ENCODE measurements at regions not wholly inside any gene's neighbourhood (a gene's known extent, or its start where the extent isn't known, plus 50 kb on each side); places are given as distances from the start of the nearest gene placed in this dataset.
"Not testable (repeated sequence)": the region's sequence is repeated elsewhere in the genome, so short reads cannot be mapped to it uniquely, and the experiment has no call there.

DNA sequence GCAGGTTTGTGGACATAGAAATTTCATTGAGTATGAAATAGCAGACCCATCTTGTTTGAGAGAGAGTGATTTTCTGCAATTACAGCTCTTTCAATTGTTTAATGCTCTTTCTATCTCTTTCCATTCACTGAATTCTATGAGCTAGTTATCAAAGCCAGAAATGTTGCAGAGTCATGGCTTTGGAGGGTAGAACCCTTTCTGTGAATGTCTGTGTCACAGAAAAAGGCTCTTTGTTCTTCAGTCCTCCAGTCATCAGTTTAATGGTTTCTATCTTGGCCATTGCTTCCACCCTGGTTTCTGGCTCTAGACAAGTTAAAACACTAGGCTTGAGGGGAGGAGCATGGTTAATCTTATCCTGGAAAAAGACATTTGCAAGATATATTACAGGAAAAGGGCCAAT is 655.0 kb downstream of the STK39 start:
- DNase-seq (ENCODE audit: low spot score): no peak

DNA sequence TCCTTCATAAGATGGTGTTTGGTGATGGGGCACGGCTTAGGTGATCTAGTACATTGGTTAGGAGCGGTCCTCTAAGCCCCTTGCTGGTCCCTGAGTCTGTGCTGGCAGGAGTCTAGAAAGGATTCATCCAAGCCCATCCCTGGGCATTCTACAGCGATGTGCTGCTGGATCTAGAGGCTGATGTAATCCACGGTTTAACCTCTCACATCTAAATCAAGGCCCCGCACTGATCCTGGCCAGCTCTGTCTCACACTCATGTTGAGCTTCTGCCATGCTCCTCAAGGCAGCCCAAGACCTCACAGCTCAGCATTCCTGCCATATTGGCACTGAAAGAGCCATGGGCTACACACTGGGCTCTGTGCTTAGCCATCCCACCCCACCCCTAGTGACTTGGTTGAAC is 664.8 kb downstream of the STK39 start:
- DNase-seq (ENCODE audit: low spot score): no peak

DNA sequence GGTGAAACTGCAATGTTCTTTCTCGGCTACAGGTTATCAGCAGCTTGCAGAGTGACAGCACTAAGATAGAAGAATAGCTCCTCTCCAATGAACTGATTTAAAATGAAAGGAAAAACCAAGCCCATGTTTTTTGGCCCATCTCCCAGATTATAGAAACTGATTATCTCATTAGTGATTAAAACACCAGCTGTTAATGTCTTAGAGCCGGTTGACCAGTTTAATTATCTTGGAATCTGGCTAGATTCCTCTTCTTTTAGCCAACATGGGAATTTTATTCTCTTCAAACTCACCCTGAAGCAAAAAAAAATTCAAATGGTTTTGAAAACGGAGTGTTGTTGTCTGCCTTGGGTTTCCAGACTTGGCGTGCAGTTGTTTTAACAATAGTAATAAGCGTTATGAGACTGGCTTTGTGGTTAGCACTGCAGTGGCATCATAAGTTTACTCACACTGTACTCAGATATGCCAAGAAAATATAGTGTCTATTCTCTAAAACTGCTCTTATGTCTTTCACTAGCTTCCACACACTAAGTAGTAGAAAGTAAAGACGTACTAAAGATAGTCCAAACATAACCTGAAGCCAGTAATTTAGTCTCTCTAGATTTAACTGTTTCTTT is 665.3 kb downstream of the STK39 start:
- DNase-seq (ENCODE audit: low spot score): no peak

DNA sequence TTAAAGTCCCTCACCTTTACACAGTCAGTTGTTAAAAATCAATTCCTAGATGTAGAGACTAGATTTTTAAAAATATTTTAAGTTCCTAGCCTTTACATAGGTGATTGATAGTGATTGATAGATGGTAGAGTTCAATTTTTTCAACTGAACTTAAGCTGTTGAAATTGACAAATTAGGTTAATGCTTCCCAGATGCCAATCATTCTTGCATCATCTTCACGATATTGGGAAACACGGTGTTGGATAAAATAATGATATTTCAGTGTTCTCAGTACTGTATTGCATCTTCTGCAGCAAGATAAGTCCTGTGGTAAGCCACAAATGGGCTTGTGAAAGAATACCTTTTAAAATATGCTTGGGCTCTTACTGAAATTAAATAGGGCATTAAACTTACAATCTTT is 667.6 kb downstream of the STK39 start:
- DNase-seq (ENCODE audit: low spot score): no peak

DNA sequence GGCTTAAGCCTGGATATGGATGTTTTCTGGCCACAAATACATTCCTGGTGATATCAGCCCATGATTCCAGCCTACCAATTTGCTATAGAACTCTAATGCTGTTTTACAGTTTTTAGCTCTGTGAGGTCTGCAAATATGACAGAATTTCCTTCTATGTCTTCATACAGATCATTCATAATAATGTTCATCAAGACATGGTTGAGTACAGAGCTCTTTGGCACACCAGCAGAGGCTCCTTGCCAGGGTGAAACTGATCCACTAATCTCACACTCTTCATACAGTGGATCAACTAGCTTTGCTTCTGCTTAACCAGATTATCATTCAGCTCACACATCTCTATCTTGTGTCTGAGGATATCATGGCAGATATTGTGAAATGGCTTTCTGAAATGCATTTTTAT is 672.1 kb downstream of the STK39 start:
- DNase-seq (ENCODE audit: low spot score): no peak

DNA sequence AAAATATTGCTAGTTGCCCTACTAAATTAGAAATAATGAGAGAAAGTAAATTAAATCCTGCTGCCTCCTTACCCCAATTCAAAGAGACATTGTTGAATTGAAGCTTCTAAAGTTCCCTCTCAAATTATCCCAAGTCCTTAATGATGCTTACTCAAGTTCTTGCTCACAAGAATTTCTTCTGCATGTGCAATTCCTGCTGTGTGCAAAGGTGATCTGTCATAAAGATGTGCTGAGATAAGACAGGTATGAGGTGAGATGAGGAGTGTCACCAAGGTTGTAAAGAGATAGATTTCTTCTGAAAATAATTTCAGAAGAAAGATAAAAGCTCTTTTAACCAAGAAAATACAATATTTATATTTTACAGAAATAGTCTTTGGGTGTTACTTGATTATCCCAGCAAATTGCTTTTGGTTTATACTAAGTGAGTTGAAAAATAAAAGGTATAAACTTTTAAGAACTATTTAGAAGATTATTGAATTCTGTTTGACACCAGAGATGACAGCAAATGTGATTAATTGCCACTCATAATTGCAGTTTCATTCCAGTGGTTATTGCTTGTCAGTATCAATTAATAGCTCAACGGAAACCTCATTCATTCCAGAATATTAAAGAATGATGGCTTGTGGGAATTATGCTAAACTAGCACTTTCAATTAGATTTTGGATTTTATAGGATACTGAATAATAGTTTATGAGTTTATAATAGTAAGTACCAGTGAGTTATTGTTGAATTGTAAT is 674.3 kb downstream of the STK39 start:
- no peak for DNase-seq (ENCODE audit: low spot score)

DNA sequence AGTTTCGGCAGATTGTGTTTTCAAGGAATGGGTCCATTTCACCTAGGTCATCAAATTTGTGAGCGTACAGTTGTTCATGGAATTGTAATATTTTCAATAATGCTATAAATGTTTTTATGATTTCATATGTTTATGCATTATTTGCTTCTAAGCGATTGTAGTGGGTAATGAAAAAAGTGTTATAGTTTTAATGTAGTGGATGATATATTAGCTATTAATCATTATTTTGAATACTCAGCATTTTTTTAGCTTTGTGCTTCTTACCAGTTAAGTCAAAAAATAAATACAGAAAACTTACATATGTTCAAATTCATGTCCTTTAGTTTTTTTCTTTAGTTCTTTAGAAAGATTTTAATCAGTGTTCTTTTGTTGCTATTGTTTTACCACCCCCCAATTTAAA is 677.0 kb downstream of the STK39 start:
- no peak for DNase-seq (ENCODE audit: low spot score)

DNA sequence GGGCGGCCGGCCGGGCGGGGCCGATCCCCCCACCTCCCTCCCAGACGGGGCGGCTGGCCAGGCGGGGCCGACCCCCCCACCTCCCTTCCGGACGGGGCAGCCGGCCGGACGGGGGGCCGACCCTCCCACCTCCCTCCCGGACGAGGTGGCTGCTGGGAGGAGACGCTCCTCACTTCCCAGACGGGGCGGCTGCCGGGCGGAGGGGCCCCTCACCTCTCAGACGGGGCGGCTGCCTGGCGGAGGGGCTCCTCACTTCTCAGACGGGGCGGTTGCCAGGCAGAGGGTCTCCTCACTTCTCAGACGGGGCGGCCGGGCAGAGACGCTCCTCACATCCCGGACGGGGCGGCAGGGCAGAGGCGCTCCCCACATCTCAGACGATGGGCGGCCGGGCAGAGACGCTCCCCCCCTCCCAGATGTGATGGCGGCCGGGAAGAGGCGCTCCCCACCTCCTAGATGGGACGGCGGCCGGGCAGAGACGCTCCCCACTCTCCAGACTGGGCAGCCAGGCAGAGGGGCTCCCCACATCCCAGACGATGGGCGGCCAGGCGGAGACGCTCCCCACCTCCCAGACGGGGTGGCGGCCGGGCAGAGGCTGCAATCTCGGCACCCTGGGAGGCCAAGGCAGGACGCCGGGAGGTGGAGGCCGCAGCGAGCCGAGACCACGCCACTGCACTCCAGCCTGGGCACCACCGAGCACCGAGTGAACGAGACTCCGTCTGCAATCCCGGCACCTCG is 675.8 kb downstream of the XIRP2 start:
- not testable (repeated sequence) for DNase-seq (ENCODE audit: low spot score)

DNA sequence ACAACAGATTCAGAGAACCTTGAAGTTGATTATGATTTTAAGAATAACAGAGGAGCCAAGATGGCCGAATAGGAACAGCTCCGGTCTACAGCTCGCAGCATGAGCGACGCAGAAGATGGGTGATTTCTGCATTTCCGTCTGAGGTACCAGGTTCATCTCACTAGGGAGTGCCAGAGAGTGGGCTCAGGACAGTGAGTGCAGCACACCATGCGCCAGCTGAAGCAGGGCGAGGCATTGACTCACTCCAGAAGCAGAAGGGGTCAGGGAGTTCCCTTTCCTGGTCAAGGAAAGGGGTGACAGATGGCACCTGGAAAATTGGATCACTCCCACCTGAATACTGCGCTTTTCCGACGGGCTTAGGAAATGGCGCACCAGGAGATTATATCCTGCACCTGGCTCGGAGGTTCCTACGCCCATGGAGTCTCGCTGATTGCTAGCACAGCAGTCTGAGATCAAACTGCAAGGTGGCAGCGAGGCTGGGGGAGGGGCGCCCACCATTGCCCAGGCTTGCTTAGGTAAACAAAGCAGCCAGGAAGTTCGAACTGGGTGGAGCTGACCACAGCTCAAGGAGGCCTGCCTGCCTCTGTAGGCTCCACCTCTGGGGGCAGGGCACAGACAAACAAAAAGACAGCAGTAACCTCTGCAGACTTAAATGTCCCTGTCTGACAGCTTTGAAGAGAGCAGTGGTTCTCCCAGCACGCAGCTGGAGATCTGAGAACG is 670.2 kb downstream of the XIRP2 start:
- DNase-seq (ENCODE audit: low spot score): not testable (repeated sequence)

DNA sequence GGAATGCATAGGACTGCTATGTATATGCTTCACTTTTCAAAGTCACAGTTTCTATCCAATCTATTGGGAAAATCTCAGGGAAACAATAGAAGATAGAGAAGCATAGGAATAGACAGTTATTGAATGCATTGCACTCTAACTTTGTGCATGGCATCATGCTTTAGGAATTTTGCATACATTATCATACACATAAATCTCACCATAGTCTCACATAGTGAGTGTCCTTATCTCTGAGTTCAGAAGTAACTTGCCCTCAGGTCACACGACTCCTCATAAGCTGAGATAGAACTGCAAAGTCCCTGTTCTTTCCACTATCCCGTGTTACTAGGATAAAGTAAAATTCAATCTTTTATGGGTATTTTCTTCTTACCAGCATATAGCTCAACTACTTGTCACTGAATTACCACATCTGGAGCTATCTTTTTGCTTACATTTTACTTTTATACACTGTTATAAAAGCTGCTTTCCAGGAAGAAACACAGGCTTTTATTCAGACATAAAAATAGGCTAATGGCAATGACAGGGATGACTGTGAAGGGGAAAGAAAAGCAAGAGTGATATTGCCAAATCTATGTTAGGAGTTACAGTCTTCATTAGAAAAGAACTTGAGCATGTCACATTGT is 666.9 kb downstream of the XIRP2 start:
- DNase-seq (ENCODE audit: low spot score): no peak

DNA sequence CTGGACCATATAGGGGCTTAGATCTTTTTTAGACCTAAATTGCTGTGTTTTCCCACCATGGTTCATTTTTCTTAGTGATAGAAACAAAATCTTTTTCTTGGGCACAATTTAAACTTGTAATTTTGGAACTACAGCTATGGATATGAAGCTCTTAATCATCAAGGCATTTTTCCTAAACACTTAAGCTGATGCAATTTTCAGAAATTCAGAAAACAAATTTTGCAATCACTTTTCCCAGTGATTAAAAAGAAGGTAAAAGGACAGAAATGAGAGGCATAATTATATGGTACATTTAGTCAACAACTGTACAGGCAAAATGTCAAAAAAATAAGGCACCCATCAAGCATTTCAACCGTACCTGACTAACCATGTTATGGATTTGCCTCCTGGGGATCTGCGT is 665.4 kb downstream of the XIRP2 start:
- DNase-seq (ENCODE audit: low spot score): no peak

DNA sequence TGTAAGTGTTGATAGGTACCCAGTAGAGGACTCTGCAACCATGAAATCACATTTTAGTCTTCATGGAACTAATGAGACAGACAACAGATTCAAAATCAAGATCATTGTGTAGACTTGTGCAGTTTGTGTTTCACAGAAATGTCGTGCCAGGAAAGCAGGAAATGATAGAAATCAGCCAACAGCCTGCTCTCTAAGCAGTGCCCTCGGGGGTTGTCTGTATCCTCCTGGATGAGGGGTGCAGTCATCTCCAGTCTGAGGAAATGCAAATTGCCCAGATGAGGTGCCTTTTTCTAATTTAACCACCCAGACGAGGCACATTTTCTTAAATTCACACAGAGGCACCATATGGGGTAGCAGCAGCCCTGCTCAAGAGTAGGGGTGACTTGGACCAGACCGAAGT is 663.1 kb downstream of the XIRP2 start:
- DNase-seq (ENCODE audit: low spot score): no peak

DNA sequence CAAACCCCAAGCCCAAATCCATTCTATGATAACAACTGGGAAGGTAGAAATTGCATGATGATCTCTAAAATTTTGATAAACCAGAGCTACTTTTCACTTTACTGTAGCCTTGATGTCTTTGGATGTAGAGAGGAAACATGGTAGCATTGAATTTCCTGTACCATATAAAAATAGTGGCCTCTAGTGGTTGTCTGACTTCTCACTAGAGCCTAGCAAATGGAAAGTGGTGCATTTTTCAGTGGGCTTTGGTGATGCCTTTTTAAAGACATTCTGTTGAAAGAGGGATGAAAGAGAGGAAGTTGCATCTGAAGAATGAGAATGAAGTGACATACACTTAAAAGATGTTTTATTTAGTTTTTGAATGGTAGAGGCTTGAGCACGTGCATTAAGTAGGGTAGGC is 662.2 kb downstream of the XIRP2 start:
- DNase-seq (ENCODE audit: low spot score): no peak

DNA sequence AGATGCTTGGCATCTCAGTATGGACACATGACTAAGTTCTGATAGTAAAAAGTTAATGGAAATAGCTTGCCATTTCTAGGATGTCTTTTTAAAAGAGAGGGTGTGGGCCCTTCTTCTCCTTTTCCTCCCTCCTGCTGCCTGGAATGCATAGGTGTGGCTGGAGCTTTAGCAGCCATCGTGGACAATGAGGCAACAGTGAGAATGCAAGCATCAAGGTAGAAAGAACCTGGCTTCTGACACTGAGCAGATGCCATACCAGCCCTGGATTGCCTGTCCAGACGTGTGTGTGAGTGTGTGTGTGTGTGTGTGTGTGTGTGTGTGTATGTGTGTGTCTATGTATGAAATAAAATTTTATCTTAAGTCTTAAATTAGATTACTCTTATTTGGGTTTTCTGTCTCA is 660.1 kb downstream of the XIRP2 start:
- DNase-seq (ENCODE audit: low spot score): no peak

DNA sequence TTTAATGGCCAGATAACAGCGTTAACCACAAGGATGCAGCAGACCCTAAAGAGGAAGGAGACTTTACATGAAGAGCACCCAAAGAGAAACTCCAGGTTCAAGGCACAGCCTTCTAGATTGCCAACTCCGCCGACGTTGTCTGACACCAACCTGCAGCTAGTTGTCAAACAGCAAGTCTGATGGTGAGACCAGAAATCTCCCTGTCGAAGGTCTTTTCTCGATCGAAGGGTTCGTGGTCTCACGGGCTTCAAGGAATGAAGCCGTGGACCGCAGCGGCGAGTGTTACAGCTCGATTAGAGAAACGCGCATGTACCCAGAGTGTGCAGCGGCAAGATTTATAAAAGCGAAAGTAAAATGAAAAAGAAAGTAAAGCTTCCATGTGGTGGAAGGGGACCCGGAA is 656.3 kb downstream of the XIRP2 start:
- no peak for DNase-seq (ENCODE audit: low spot score)

DNA sequence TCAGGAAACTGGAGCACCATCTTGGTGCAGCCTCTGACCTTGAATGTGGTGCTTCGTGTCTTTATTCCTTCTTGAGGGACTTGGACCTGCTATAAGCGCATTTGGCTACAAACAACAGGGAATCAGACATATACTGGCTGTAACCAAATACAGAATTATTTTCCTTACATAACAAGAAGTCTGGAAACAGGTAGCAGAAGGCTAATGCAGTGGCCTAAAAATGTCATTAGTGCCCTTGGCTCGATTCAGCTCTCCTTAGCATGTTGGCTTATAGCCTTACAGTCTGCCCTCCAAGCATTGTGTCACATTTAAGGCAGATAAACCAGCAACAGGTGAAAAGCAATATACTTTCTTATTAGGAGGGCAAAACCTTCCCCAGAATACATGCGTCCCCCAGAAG is 655.4 kb downstream of the XIRP2 start:
- no peak for DNase-seq (ENCODE audit: low spot score)

DNA sequence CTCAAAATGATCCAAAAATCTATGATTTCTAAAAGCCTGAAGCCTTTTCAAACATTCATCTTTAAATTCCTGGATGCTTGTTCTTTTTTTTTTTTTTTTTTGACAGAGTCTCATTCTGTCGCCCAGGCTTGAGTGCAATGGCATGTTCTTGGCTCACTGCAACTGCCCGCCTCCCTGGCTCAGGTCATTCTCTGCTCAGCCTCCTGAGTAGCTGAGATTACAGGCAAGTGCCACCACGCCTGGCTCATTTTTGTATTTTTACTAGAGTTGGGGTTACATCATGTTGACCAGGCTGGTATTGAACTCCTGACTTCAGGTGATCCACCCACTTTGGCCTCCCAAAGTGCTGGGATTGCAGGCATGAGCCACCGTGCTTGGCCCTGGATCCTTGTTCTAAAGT is 649.5 kb downstream of the XIRP2 start:
- no peak for DNase-seq (ENCODE audit: low spot score)

DNA sequence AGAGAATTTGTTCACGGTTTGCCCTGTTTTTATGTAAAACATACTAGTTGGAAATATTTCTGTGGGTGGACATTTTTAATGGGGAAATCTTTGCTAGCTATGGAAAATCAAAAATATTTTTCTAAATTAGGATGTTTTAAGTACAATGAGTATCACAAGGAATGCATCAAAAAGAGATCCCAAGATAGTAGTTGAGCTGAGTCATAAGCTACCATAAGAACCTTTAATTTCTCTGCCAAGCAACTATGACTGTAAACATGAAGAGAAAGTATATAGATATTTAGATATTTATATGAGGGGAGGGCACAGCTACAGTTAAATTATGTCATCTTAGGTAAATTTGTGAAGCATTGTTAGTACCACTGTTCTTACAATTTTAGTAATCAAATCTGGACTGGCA is 646.2 kb downstream of the XIRP2 start:
- no peak for DNase-seq (ENCODE audit: low spot score)

DNA sequence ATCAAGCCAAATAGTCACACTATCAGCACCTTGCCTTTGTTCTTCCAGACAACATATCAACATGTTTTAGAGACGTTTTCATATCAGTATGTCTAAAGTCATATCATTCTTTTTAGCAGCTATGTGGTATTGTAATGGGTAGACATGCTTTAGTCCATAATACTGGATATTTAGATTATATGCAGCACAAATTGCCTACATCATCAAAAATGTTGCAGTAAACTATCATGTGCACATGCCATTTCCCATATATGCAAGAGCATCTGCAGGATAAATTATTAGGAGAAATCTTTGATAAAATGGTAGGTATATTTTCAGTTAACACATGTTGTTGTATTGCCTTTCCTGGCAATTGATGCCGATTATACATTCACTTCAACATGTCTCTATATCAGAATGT is 636.5 kb downstream of the XIRP2 start:
- DNase-seq (ENCODE audit: low spot score): no peak

DNA sequence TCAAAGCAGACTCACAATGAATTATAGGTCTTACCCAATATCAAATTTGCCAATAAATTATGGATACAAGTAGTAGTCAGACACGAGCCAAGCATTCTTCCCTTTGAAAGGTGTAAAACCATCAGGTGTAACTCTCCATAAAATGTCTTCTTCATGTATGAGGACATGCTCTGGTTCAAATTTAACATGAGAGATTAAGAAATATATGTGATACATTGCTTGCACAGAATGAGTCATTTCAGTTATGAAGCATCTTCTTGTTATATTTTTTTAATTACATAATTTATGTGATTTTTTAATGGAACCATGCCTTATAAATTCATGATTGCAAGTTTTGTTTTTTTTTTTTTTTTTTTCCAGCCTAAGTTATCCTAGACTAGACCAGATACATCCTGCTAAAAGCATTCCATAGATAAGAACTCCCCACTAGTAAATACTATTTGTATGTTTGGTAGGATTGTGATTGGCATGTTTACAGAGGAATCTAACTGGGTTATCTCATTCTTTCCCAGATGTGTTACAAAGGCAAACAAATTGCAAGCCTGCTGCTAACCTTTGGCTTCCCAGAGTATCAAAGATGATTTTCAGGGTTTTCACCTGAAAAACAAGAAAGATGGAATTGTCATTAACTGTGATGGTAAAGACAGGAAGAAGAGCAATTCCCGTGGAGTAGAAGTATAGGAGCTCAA is 621.9 kb downstream of the XIRP2 start:
- DNase-seq (ENCODE audit: low spot score): no peak

DNA sequence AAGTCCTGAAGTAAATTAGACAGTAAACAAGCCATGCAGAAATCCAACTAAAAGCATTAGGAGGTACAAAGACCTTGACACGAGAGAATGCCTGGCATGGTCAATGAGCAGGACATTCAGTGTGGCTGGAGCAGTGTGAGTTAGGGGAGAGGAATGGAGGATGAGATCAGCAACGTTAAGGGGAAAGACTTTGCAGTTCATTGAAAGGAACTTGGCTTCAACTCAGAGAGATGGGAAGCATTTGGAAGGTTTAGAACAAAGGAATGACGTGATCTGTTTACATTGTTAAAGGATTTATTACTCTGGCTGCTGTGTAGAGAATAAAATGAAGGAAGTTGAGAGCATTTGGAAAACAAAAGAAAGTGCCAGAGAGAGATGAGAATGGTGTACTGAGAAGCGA is 621.3 kb downstream of the XIRP2 start:
- DNase-seq (ENCODE audit: low spot score): no peak

DNA sequence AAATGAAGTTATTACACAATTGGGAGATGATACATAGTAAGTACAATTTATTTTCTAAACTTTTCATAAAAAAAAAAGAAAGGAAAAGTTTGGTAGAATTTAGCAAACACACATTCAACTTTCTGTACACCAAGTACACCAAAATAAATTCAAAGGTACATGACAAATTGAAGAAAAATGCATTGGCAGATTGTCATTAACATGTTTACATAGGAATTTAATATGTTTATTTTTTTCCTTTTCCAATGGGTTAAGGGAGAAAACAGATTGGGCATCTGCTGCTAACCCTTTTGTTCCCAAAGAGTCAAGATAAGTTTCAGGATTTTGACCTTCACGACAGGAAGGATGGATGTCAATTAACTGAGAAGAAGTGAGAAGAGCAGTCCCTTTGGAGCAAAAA is 620.4 kb downstream of the XIRP2 start:
- no peak for DNase-seq (ENCODE audit: low spot score)

Measured in mucosa of gallbladder (tissue), 1 donor.